ENCODE measurements at regions not wholly inside any gene's neighbourhood (a gene's known extent, or its start where the extent isn't known, plus 50 kb on each side); places are given as distances from the start of the nearest gene placed in this dataset.
"Not testable (repeated sequence)": the region's sequence is repeated elsewhere in the genome, so short reads cannot be mapped to it uniquely, and the experiment has no call there.

GRCh38 chr21:9778541-9778940 is 742.8 kb upstream of the TPTE start:
- H3K9me3 ChIP-seq (ENCODE audit: control insufficient read depth, low read length); H3K27me3 ChIP-seq (replicated peaks; ENCODE audit: control insufficient read depth, insufficient read depth, low read length, poor library complexity, severe bottlenecking); H3K4me3 ChIP-seq (ENCODE audit: insufficient read depth, low read depth, low read length, poor library complexity, severe bottlenecking); DNase-seq; H3K4me1 ChIP-seq (ENCODE audit: control insufficient read depth, insufficient read depth, low read length, poor library complexity, severe bottlenecking); H3K36me3 ChIP-seq (ENCODE audit: control insufficient read depth, insufficient read depth, low read length); H3K27ac ChIP-seq (ENCODE audit: insufficient read depth, low read length, poor library complexity, severe bottlenecking): not testable (repeated sequence)

DNA sequence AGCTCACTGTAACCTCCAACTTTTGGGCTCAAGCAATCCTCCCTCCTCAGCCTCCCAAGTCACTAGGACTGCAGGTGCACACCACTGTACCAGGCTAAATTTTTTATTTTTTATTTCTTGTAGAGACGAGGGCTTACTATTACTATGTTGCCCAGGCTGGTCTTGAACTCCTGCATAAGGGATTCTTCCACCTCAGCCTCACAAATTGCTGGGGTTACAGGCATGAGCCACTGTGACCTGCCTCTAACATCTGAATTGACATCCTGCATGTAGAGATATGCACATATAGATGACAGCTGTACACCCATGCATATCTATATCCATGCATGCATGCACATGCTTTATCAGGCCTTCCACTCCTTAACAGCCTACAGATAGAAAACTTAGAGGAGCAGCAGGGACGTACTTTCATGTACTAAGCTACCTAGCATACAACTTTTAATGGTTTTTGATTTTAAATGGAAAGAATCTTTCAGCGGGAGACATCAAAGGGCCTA is 740.9 kb upstream of the TPTE start:
- Histone ChIP-seq H3K36me3 (ENCODE audit: control insufficient read depth, insufficient read depth, low read length) (no peaks in the 10 kb centered on the region), H3K4me3 (ENCODE audit: insufficient read depth, low read depth, low read length, poor library complexity, severe bottlenecking) (no peak overlapping the region), H3K4me1 (ENCODE audit: control insufficient read depth, insufficient read depth, low read length, poor library complexity, severe bottlenecking) (no peaks in the 10 kb centered on the region), H3K27me3 (replicated peaks; ENCODE audit: control insufficient read depth, insufficient read depth, low read length, poor library complexity, severe bottlenecking) (no peaks in the 10 kb centered on the region), H3K27ac (ENCODE audit: insufficient read depth, low read length, poor library complexity, severe bottlenecking) (no peak overlapping the region), H3K9me3 (ENCODE audit: control insufficient read depth, low read length) (no peaks in the 10 kb centered on the region)
- no peak for DNase-seq

- H3K27ac ChIP-seq (ENCODE audit: insufficient read depth, low read length, poor library complexity, severe bottlenecking); H3K4me3 ChIP-seq (ENCODE audit: insufficient read depth, low read depth, low read length, poor library complexity, severe bottlenecking); H3K27me3 ChIP-seq (replicated peaks; ENCODE audit: control insufficient read depth, insufficient read depth, low read length, poor library complexity, severe bottlenecking); H3K36me3 ChIP-seq (ENCODE audit: control insufficient read depth, insufficient read depth, low read length); H3K4me1 ChIP-seq (ENCODE audit: control insufficient read depth, insufficient read depth, low read length, poor library complexity, severe bottlenecking); H3K9me3 ChIP-seq (ENCODE audit: control insufficient read depth, low read length); DNase-seq: not testable (repeated sequence)
Measured at GRCh38 chr21:9783587-9783986, 737.8 kb upstream of the TPTE start.

- H3K4me3 ChIP-seq (ENCODE audit: insufficient read depth, low read depth, low read length, poor library complexity, severe bottlenecking); H3K27me3 ChIP-seq (replicated peaks; ENCODE audit: control insufficient read depth, insufficient read depth, low read length, poor library complexity, severe bottlenecking); H3K36me3 ChIP-seq (ENCODE audit: control insufficient read depth, insufficient read depth, low read length); H3K4me1 ChIP-seq (ENCODE audit: control insufficient read depth, insufficient read depth, low read length, poor library complexity, severe bottlenecking); H3K9me3 ChIP-seq (ENCODE audit: control insufficient read depth, low read length); DNase-seq; H3K27ac ChIP-seq (ENCODE audit: insufficient read depth, low read length, poor library complexity, severe bottlenecking): not testable (repeated sequence)
Measured at GRCh38 chr21:9784201-9784600, 737.2 kb upstream of the TPTE start.

GRCh38 chr21:9786092-9786491 is 735.3 kb upstream of the TPTE start:
- H3K27me3 ChIP-seq (replicated peaks; ENCODE audit: control insufficient read depth, insufficient read depth, low read length, poor library complexity, severe bottlenecking); DNase-seq; H3K36me3 ChIP-seq (ENCODE audit: control insufficient read depth, insufficient read depth, low read length); H3K27ac ChIP-seq (ENCODE audit: insufficient read depth, low read length, poor library complexity, severe bottlenecking); H3K9me3 ChIP-seq (ENCODE audit: control insufficient read depth, low read length); H3K4me1 ChIP-seq (ENCODE audit: control insufficient read depth, insufficient read depth, low read length, poor library complexity, severe bottlenecking); H3K4me3 ChIP-seq (ENCODE audit: insufficient read depth, low read depth, low read length, poor library complexity, severe bottlenecking): not testable (repeated sequence)

DNA sequence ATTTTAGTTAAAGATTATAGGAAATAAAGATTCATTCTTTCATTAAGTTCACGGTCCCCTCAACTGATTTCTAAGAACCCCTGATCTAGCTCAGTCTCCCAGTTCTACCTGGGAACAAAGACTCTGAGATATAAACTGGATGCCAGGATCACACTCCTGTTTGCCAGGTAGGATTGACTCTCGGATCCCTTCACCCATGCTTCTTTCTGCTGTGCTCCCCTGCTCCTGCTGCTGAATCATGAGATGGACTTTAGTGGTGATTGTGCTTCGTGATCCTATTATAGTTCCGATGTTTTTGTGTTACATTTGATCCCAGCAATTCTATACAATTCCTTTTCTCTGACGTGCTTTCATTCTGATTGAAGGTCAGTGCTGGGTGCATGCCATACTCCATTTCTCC is 733.1 kb upstream of the TPTE start:
- not testable (repeated sequence) for H3K9me3 ChIP-seq (ENCODE audit: control insufficient read depth, low read length); H3K4me1 ChIP-seq (ENCODE audit: control insufficient read depth, insufficient read depth, low read length, poor library complexity, severe bottlenecking); H3K4me3 ChIP-seq (ENCODE audit: insufficient read depth, low read depth, low read length, poor library complexity, severe bottlenecking); H3K27ac ChIP-seq (ENCODE audit: insufficient read depth, low read length, poor library complexity, severe bottlenecking); DNase-seq; H3K36me3 ChIP-seq (ENCODE audit: control insufficient read depth, insufficient read depth, low read length); H3K27me3 ChIP-seq (replicated peaks; ENCODE audit: control insufficient read depth, insufficient read depth, low read length, poor library complexity, severe bottlenecking)

DNA sequence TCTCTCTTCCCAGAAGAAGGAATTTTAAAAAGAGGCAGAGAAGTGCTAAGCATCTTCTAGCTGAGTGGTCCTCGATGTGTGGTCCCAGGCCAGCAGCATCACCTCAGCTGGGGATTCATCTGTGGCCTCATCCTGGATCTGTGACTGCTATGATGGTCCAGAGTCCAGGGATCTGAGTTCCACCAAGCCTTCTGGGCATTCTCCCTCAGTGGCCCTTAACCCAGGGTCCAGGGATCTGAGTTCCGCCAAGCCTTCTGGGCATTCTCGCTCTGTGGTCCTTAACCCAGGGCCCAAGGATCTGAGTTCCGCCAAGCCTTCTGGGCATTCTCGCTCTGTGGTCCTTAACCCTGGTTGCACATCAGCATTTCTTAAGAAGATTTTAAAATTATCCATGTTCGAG is 731.0 kb upstream of the TPTE start:
- H3K27ac ChIP-seq (ENCODE audit: insufficient read depth, low read length, poor library complexity, severe bottlenecking); DNase-seq; H3K36me3 ChIP-seq (ENCODE audit: control insufficient read depth, insufficient read depth, low read length); H3K27me3 ChIP-seq (replicated peaks; ENCODE audit: control insufficient read depth, insufficient read depth, low read length, poor library complexity, severe bottlenecking); H3K4me3 ChIP-seq (ENCODE audit: insufficient read depth, low read depth, low read length, poor library complexity, severe bottlenecking); H3K9me3 ChIP-seq (ENCODE audit: control insufficient read depth, low read length); H3K4me1 ChIP-seq (ENCODE audit: control insufficient read depth, insufficient read depth, low read length, poor library complexity, severe bottlenecking): not testable (repeated sequence)

DNA sequence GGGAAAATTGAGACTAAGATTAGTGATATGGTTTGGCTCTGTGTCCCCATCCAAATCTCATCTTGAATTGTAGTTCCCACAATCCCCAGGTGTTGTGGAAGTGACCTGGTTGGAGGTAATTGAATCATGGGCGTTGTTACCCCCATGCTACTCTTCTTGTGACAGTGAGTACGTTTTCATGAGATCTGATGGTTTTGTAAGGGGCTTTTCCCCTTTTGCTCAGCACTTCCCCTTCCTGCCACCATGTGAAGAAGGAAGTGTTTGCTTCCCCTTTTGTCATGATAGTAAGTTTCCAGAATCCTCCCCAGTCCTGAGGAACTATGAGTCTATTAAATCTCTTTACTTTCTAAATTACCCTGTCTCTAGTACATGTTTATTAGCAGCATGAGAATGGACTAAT is 729.9 kb upstream of the TPTE start:
- not testable (repeated sequence) for H3K27ac ChIP-seq (ENCODE audit: insufficient read depth, low read length, poor library complexity, severe bottlenecking); H3K36me3 ChIP-seq (ENCODE audit: control insufficient read depth, insufficient read depth, low read length); H3K27me3 ChIP-seq (replicated peaks; ENCODE audit: control insufficient read depth, insufficient read depth, low read length, poor library complexity, severe bottlenecking); H3K4me3 ChIP-seq (ENCODE audit: insufficient read depth, low read depth, low read length, poor library complexity, severe bottlenecking); H3K9me3 ChIP-seq (ENCODE audit: control insufficient read depth, low read length); DNase-seq; H3K4me1 ChIP-seq (ENCODE audit: control insufficient read depth, insufficient read depth, low read length, poor library complexity, severe bottlenecking)

- not testable (repeated sequence) for H3K4me3 ChIP-seq (ENCODE audit: insufficient read depth, low read depth, low read length, poor library complexity, severe bottlenecking); H3K27ac ChIP-seq (ENCODE audit: insufficient read depth, low read length, poor library complexity, severe bottlenecking); H3K9me3 ChIP-seq (ENCODE audit: control insufficient read depth, low read length); H3K27me3 ChIP-seq (replicated peaks; ENCODE audit: control insufficient read depth, insufficient read depth, low read length, poor library complexity, severe bottlenecking); DNase-seq; H3K36me3 ChIP-seq (ENCODE audit: control insufficient read depth, insufficient read depth, low read length); H3K4me1 ChIP-seq (ENCODE audit: control insufficient read depth, insufficient read depth, low read length, poor library complexity, severe bottlenecking)
Measured at GRCh38 chr21:9795291-9795690, 726.1 kb upstream of the TPTE start.

GRCh38 chr21:9796293-9796692 is 725.1 kb upstream of the TPTE start:
- DNase-seq; H3K27ac ChIP-seq (ENCODE audit: insufficient read depth, low read length, poor library complexity, severe bottlenecking); H3K27me3 ChIP-seq (replicated peaks; ENCODE audit: control insufficient read depth, insufficient read depth, low read length, poor library complexity, severe bottlenecking); H3K4me1 ChIP-seq (ENCODE audit: control insufficient read depth, insufficient read depth, low read length, poor library complexity, severe bottlenecking); H3K9me3 ChIP-seq (ENCODE audit: control insufficient read depth, low read length); H3K36me3 ChIP-seq (ENCODE audit: control insufficient read depth, insufficient read depth, low read length); H3K4me3 ChIP-seq (ENCODE audit: insufficient read depth, low read depth, low read length, poor library complexity, severe bottlenecking): not testable (repeated sequence)

- H3K4me3 ChIP-seq (ENCODE audit: insufficient read depth, low read depth, low read length, poor library complexity, severe bottlenecking); H3K27me3 ChIP-seq (replicated peaks; ENCODE audit: control insufficient read depth, insufficient read depth, low read length, poor library complexity, severe bottlenecking); H3K36me3 ChIP-seq (ENCODE audit: control insufficient read depth, insufficient read depth, low read length); DNase-seq; H3K27ac ChIP-seq (ENCODE audit: insufficient read depth, low read length, poor library complexity, severe bottlenecking); H3K9me3 ChIP-seq (ENCODE audit: control insufficient read depth, low read length); H3K4me1 ChIP-seq (ENCODE audit: control insufficient read depth, insufficient read depth, low read length, poor library complexity, severe bottlenecking): not testable (repeated sequence)
Measured at GRCh38 chr21:9807675-9808074, 713.7 kb upstream of the TPTE start.

All from effector memory CD4-positive, alpha-beta T cell (primary cell).